HCT116 (cell line): ENCODE measurements at regions not wholly inside any gene's neighbourhood (a gene's known extent, or its start where the extent isn't known, plus 50 kb on each side); places are given as distances from the start of the nearest gene placed in this dataset.

Experiments
- ATAC-seq: fragments of 200-7000 bp; cut with Tn5 transposase; 2 replicates; pipeline ENCODE4 v1.9.1; 2020; ENCODE audit warnings: mild to moderate bottlenecking, moderate library complexity
- BruUV-seq: library from RNA; stranded (reverse); fragments of 400-500 nt; replicated peaks from 2 replicates; lab custom pipeline; 2021; lab: Mats Ljungman, UMichigan
- CTCF ChIA-PET: fragments of 300-600 bp; sonication (Branson Sonifier 250); formaldehyde crosslinking; loops from one replicate; lab custom pipeline; 2021; ENCODE audit warnings: antibody characterized with exemption; lab: Charles Lee
- POLR2A ChIA-PET: fragments of 300-600, 350-600 bp; sonication (Branson Sonifier 250); formaldehyde crosslinking; loops from one replicate; lab custom pipeline; 2021; ENCODE audit warnings: antibody characterized with exemption; lab: Charles Lee
- RAD21 ChIA-PET, 2 experiments: fragments of 300-600 bp; sonication (Branson Sonifier 250); formaldehyde crosslinking; loops; one replicate each; lab custom pipeline; 2023; ENCODE audit warnings: low total read pairs in 2 of 2; ENCODE audit not compliant: uncharacterized antibody in 2 of 2, unreplicated experiment in 2 of 2, low non-redundant PET in 1 of 2; lab: Charles Lee
- DNase-seq: peaks from one replicate; pipeline ENCODE4 v3.0.0-alpha.2; 2010; ENCODE audit warnings: low read depth, low spot score
- H2AFZ ChIP-seq: fragments of 200-600 bp; shearing (Covaris generic), sonication (generic); 2 replicates; pipeline ENCODE4 v1.6.1; 2017; ENCODE audit warnings: low read depth, mixed run types, mixed read lengths, antibody characterized with exemption, low read length; ENCODE audit not compliant: poor library complexity, severe bottlenecking
- H3K27ac ChIP-seq: 2 replicates; pipeline ENCODE4 v1.5.1; 2012; ENCODE audit warnings: low read depth, low read length
- H3K27me3 ChIP-seq: fragments of 200-600 bp; sonication (generic); 2 replicates; pipeline ENCODE4 v1.6.1; 2016; ENCODE audit warnings: mixed run types, low read length, mixed read lengths; ENCODE audit not compliant: insufficient read depth
- H3K36me3 ChIP-seq, 2 experiments: fragments of 200-500 bp in 1 of 2; fragments of 200-600 bp in 1 of 2; sonication (Bioruptor generic) in 1 of 2; sonication (generic) in 1 of 2; 2 replicates each; pipeline versions ENCODE4 v1.5.1 to v1.6.1; 2014 to 2016; ENCODE audit warnings: low read length in 2 of 2, inconsistent platforms in 1 of 2, mixed read lengths in 1 of 2, mixed run types in 1 of 2; ENCODE audit not compliant: insufficient read depth in 2 of 2, control insufficient read depth in 1 of 2
- H3K4me1 ChIP-seq, 2 experiments: fragments of 200-600 bp in 1 of 2; sonication (generic) in 1 of 2; 2 replicates each; pipeline versions ENCODE4 v1.5.1 to v1.6.1; 2012 to 2017; ENCODE audit warnings: low read length in 2 of 2, inconsistent platforms in 1 of 2, mild to moderate bottlenecking in 1 of 2, mixed read lengths in 1 of 2, mixed run types in 1 of 2, moderate library complexity in 1 of 2; ENCODE audit not compliant: insufficient read depth in 2 of 2, control insufficient read depth in 1 of 2
- H3K4me2 ChIP-seq: fragments of 200-600 bp; sonication (generic); 2 replicates; pipeline ENCODE4 v1.6.1; 2017; ENCODE audit warnings: mixed run types, low read length, mixed read lengths
- H3K4me3 ChIP-seq, 2 experiments: fragments of 200-600 bp in 1 of 2; sonication (generic) in 1 of 2; replicated peaks in 1 of 2; 2 replicates each; pipeline ENCODE4 v1.5.1; 2011 to 2016; ENCODE audit warnings: low read length in 2 of 2, control low read depth in 1 of 2, low read depth in 1 of 2, mild to moderate bottlenecking in 1 of 2, mixed read lengths in 1 of 2, mixed run types in 1 of 2
- H3K79me2 ChIP-seq: fragments of 200-600 bp; sonication (generic); 2 replicates; pipeline ENCODE4 v1.6.1; 2017; ENCODE audit warnings: mild to moderate bottlenecking, mixed run types, low read length, moderate library complexity, mixed read lengths; ENCODE audit not compliant: insufficient read depth
- H3K9ac ChIP-seq: fragments of 200-600 bp; sonication (generic); 2 replicates; pipeline ENCODE4 v1.6.1; 2016; ENCODE audit warnings: low read length, mixed read lengths
- H3K9me2 ChIP-seq: fragments of 200-600 bp; sonication (generic), shearing (Covaris generic); 2 replicates; pipeline ENCODE4 v1.6.1; 2017; ENCODE audit warnings: mixed run types, mild to moderate bottlenecking, moderate library complexity; ENCODE audit not compliant: insufficient read depth
- H3K9me3 ChIP-seq, 2 experiments: fragments of 200-500 bp in 1 of 2; fragments of 200-600 bp in 1 of 2; sonication (Bioruptor generic) in 1 of 2; sonication (generic) in 1 of 2; 2 replicates each; pipeline ENCODE4 v1.6.1; 2014 to 2017; ENCODE audit warnings: low read length in 2 of 2, mixed read lengths in 2 of 2, inconsistent platforms in 1 of 2, low read depth in 1 of 2, mild to moderate bottlenecking in 1 of 2, mixed run types in 1 of 2, moderate library complexity in 1 of 2; ENCODE audit not compliant: control insufficient read depth in 1 of 2, insufficient read depth in 1 of 2
- H4K20me1 ChIP-seq: fragments of 200-600 bp; sonication (generic), shearing (Covaris generic); 2 replicates; pipeline ENCODE4 v1.6.1; 2017; ENCODE audit warnings: mixed run types, mild to moderate bottlenecking, moderate library complexity; ENCODE audit not compliant: insufficient read depth
- CBX3 ChIP-seq: IDR thresholded peaks from 2 replicates; pipeline ENCODE4 v1.6.1; 2012; ENCODE audit warnings: low read depth
- CEBPB ChIP-seq: IDR thresholded peaks from 2 replicates; pipeline ENCODE4 v1.6.1; 2012; ENCODE audit warnings: low read depth
- CTCF ChIP-seq, 3 experiments: fragments of 200-600 bp in 1 of 3; sonication (generic) in 1 of 3; IDR thresholded peaks in 2 of 3; conservative IDR thresholded peaks in 1 of 3; 2 replicates each; pipeline ENCODE4 v1.5.1; 2012 to 2017; ENCODE audit warnings: low read depth in 2 of 3, low read length in 2 of 3, antibody characterized with exemption in 1 of 3, borderline replicate concordance in 1 of 3, control low read depth in 1 of 3, mild to moderate bottlenecking in 1 of 3, mixed read lengths in 1 of 3, mixed run types in 1 of 3, moderate library complexity in 1 of 3; ENCODE audit not compliant: insufficient read depth in 1 of 3
- EGR1 ChIP-seq: IDR thresholded peaks from 2 replicates; pipeline ENCODE4 v1.6.1; 2012; ENCODE audit warnings: low read depth
- ELF1 ChIP-seq: IDR thresholded peaks from 2 replicates; pipeline ENCODE4 v1.6.1; 2012; ENCODE audit warnings: low read depth, borderline replicate concordance
- EZH2 ChIP-seq: fragments of 200-600 bp; sonication (generic); IDR thresholded peaks from 2 replicates; pipeline ENCODE4 v1.6.1; 2017; ENCODE audit warnings: antibody characterized with exemption, mixed run types
- FOSL1 ChIP-seq: IDR thresholded peaks from 2 replicates; pipeline ENCODE4 v1.6.1; 2012; ENCODE audit warnings: low read depth
- POLR2A ChIP-seq: IDR thresholded peaks from 2 replicates; pipeline ENCODE4 v1.7.0; 2011; ENCODE audit warnings: borderline replicate concordance; ENCODE audit not compliant: insufficient read depth, insufficient read length; ENCODE audit errors: extremely low read depth
- POLR2AphosphoS5 ChIP-seq: IDR thresholded peaks from 2 replicates; pipeline ENCODE4 v1.6.1; 2011; ENCODE audit warnings: mild to moderate bottlenecking, low read depth, low read length, moderate library complexity
- RAD21 ChIP-seq: IDR thresholded peaks from 2 replicates; pipeline ENCODE4 v1.6.1; 2012; ENCODE audit warnings: low read depth, mild to moderate bottlenecking
- SIN3A ChIP-seq: IDR thresholded peaks from 2 replicates; pipeline ENCODE4 v1.6.1; 2012; ENCODE audit warnings: low read depth
- SP1 ChIP-seq: IDR thresholded peaks from 2 replicates; pipeline ENCODE4 v1.6.1; 2012; ENCODE audit warnings: low read depth
- SRF ChIP-seq: IDR thresholded peaks from 2 replicates; pipeline ENCODE4 v1.6.1; 2012; ENCODE audit warnings: low read depth
- TCF7L2 ChIP-seq: IDR thresholded peaks from 2 replicates; pipeline ENCODE4 v1.7.0; 2011; ENCODE audit warnings: borderline replicate concordance, inconsistent platforms; ENCODE audit not compliant: insufficient read depth, insufficient read length; ENCODE audit errors: extremely low read depth
- ZBTB33 ChIP-seq: IDR thresholded peaks from 2 replicates; pipeline ENCODE4 v1.6.1; 2011; ENCODE audit warnings: mild to moderate bottlenecking, low read length, moderate library complexity; ENCODE audit not compliant: insufficient replicate concordance; ENCODE audit errors: extremely low read depth
- ZFX ChIP-seq: fragments of 450-650 bp; IDR thresholded peaks from 2 replicates; pipeline ENCODE4 v1.6.1; 2017
- intact Hi-C: fragments of 100-400 bp; cut with micrococcal nuclease; formaldehyde crosslinking; loops from 2 replicates; pipeline ENCODE4 v1.10.0; 2022
- TF ChIP-seq, protein P1 (sequence below): IDR thresholded peaks from 2 replicates; pipeline ENCODE4 v1.6.1; 2012; ENCODE audit warnings: low read depth
- TF ChIP-seq, protein P2 (sequence below): IDR thresholded peaks from 2 replicates; pipeline ENCODE4 v1.6.1; 2012
- TF ChIP-seq, protein P3 (sequence below): IDR thresholded peaks from 2 replicates; pipeline ENCODE4 v1.6.1; 2012

GRCh38 chr10:123603130-123603529, 63.0 kb upstream of the GPR26 start:
- Histone ChIP-seq H3K4me2 (no peak overlapping the region), H3K27me3 (peaks cover 84% of the 10 kb centered on the region), H3K79me2 (no peaks in the 10 kb centered on the region), H3K9me3 (no peaks in the 10 kb centered on the region), H3K4me3 (no peak overlapping the region), H3K4me1 (no peaks in the 10 kb centered on the region), H2AFZ (no peak overlapping the region), H3K9me2 (no peaks in the 10 kb centered on the region), H4K20me1 (no peaks in the 10 kb centered on the region), H3K27ac (no peak overlapping the region), H3K36me3 (no peaks in the 10 kb centered on the region), H3K9ac (no peak overlapping the region)
- intact Hi-C loops: no loop called here
- no peak for DNase-seq
- ChIA-PET POLR2A (no interaction called here), CTCF (interaction anchor here (0.6 to 2.1 kb wide), 2 partner anchors 12 to 30 kb away, joined by 3 to 5 read pairs; no protein-coding TSS in a partner anchor), RAD21 (no interaction called here)
- TF ChIP-seq, protein P1, sequence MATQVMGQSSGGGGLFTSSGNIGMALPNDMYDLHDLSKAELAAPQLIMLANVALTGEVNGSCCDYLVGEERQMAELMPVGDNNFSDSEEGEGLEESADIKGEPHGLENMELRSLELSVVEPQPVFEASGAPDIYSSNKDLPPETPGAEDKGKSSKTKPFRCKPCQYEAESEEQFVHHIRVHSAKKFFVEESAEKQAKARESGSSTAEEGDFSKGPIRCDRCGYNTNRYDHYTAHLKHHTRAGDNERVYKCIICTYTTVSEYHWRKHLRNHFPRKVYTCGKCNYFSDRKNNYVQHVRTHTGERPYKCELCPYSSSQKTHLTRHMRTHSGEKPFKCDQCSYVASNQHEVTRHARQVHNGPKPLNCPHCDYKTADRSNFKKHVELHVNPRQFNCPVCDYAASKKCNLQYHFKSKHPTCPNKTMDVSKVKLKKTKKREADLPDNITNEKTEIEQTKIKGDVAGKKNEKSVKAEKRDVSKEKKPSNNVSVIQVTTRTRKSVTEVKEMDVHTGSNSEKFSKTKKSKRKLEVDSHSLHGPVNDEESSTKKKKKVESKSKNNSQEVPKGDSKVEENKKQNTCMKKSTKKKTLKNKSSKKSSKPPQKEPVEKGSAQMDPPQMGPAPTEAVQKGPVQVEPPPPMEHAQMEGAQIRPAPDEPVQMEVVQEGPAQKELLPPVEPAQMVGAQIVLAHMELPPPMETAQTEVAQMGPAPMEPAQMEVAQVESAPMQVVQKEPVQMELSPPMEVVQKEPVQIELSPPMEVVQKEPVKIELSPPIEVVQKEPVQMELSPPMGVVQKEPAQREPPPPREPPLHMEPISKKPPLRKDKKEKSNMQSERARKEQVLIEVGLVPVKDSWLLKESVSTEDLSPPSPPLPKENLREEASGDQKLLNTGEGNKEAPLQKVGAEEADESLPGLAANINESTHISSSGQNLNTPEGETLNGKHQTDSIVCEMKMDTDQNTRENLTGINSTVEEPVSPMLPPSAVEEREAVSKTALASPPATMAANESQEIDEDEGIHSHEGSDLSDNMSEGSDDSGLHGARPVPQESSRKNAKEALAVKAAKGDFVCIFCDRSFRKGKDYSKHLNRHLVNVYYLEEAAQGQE: no peak
- TF ChIP-seq SRF (no peak), SP1 (no peak), POLR2A (no peak), TCF7L2 (no peak), RAD21 (no peak), CEBPB (no peak), SIN3A (no peak), ZFX (no peak), FOSL1 (no peak), CBX3 (no peak), EGR1 (no peak), EZH2 (no peak), CTCF (IDR thresholded peaks at IDR 0.05 in 2 of 3, conservative IDR thresholded peaks at IDR 0.05 in 1 of 3; ENCODE audit: borderline replicate concordance in 1 of 3, insufficient read depth in 1 of 3, low read depth in 2 of 3, low read length in 2 of 3) (no peak), POLR2AphosphoS5 (no peak), ELF1 (no peak), ZBTB33 (no peak)
- TF ChIP-seq, protein P2, sequence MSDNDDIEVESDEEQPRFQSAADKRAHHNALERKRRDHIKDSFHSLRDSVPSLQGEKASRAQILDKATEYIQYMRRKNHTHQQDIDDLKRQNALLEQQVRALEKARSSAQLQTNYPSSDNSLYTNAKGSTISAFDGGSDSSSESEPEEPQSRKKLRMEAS: no peak
- TF ChIP-seq, protein P3, sequence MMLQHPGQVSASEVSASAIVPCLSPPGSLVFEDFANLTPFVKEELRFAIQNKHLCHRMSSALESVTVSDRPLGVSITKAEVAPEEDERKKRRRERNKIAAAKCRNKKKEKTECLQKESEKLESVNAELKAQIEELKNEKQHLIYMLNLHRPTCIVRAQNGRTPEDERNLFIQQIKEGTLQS: no peak
- ATAC-seq: no peak
- no TSS peak for BruUV-seq
